Chondrocyte (in vitro differentiated cells): ENCODE measurements at regions not wholly inside any gene's neighbourhood (a gene's known extent, or its start where the extent isn't known, plus 50 kb on each side); places are given as distances from the start of the nearest gene placed in this dataset.

ENCODE experiments used
- DNase-seq: peaks from one replicate; pipeline ENCODE4 v3.0.0; 2021; ENCODE audit warnings: mixed read lengths, low spot score
- H3K27ac Mint-ChIP-seq: one replicate; pipeline ENCODE4 v1.8.0; 2021; ENCODE audit warnings: mild to moderate bottlenecking, moderate library complexity, mixed read lengths; ENCODE audit not compliant: unreplicated experiment
- H3K27me3 Mint-ChIP-seq: 2 replicates; pipeline ENCODE4 v1.8.0; 2021; ENCODE audit warnings: low read depth, mixed read lengths
- H3K36me3 Mint-ChIP-seq: 2 replicates; pipeline ENCODE4 v1.8.0; 2021; ENCODE audit warnings: low read depth, mixed read lengths
- H3K4me1 Mint-ChIP-seq: 2 replicates; pipeline ENCODE4 v1.8.0; 2021; ENCODE audit warnings: low read depth, mild to moderate bottlenecking, mixed read lengths
- H3K4me3 Mint-ChIP-seq: one replicate; pipeline ENCODE4 v1.8.0; 2021; ENCODE audit warnings: mild to moderate bottlenecking, moderate library complexity, mixed read lengths; ENCODE audit not compliant: unreplicated experiment
- H3K9me3 Mint-ChIP-seq: 2 replicates; pipeline ENCODE4 v1.8.0; 2021; ENCODE audit warnings: low read depth, mixed read lengths
- TF ChIP-seq, protein P1 (sequence below): fragments of 200-600 bp; sonication (generic); IDR thresholded peaks from 2 replicates; pipeline ENCODE4 v1.5.0; 2021; ENCODE audit warnings: antibody characterized with exemption, mild to moderate bottlenecking, moderate library complexity

DNA sequence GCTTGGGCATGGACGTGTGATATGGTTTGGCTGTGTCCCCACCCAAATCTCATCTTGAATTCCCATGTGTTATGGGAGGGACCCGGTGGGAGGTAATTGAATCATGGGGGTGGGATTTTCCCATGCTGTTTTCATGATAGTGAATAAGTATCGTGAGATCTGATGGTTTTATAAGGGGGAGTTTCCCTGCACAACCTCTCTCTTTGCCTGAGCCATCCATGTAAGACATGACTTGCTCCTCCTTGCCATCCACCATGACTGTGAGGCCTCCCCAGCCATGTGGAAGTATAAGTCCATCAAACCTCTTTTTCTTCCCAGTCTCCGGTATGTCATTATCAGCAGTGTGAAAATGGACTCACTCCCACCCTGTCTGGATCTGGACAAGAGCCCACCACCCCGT is 393.4 kb downstream of the SEC14L1 start:
- Mint-ChIP-seq H3K27ac (no peak overlapping the region), H3K4me3 (no peak overlapping the region), H3K4me1 (no peaks in the 10 kb centered on the region), H3K27me3 (peaks cover 18% of the 10 kb centered on the region), H3K9me3 (peaks cover 4% of the 10 kb centered on the region), H3K36me3 (peaks cover 3% of the 10 kb centered on the region)
- DNase-seq: no peak
- TF ChIP-seq, protein P1, sequence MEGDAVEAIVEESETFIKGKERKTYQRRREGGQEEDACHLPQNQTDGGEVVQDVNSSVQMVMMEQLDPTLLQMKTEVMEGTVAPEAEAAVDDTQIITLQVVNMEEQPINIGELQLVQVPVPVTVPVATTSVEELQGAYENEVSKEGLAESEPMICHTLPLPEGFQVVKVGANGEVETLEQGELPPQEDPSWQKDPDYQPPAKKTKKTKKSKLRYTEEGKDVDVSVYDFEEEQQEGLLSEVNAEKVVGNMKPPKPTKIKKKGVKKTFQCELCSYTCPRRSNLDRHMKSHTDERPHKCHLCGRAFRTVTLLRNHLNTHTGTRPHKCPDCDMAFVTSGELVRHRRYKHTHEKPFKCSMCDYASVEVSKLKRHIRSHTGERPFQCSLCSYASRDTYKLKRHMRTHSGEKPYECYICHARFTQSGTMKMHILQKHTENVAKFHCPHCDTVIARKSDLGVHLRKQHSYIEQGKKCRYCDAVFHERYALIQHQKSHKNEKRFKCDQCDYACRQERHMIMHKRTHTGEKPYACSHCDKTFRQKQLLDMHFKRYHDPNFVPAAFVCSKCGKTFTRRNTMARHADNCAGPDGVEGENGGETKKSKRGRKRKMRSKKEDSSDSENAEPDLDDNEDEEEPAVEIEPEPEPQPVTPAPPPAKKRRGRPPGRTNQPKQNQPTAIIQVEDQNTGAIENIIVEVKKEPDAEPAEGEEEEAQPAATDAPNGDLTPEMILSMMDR: no peak

DNA sequence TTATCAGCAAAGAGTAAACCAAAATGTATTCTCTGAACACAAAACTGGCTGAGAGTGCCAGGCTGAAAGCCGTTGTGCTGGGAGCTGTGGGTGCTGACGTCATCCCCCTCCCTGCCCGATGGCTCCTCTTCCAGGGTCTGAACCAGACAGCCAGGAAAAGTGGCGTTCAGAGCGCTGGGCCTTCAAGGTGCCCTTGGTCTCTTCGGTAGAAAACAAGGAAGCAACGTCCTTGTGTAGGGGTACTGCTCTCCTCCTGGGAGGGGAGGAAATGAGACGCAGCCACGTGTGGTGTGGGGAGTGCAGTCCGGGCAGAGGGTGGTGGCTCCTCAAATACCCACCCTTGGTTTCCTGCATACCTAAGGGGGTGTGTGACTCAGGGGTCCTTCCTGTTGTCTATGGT is 394.7 kb downstream of the SEC14L1 start:
- H3K4me3 Mint-ChIP-seq: no peak overlapping the region
- H3K27me3 Mint-ChIP-seq: peaks cover 27% of the 10 kb centered on the region
- TF ChIP-seq, protein P1: no peak
- DNase-seq: peak; percentile 41
- no peaks in the 10 kb centered on the region for H3K4me1 Mint-ChIP-seq
- peaks cover 4% of the 10 kb centered on the region for H3K9me3 Mint-ChIP-seq
- H3K36me3 Mint-ChIP-seq: peaks cover 3% of the 10 kb centered on the region
- H3K27ac Mint-ChIP-seq: no peak overlapping the region

DNA sequence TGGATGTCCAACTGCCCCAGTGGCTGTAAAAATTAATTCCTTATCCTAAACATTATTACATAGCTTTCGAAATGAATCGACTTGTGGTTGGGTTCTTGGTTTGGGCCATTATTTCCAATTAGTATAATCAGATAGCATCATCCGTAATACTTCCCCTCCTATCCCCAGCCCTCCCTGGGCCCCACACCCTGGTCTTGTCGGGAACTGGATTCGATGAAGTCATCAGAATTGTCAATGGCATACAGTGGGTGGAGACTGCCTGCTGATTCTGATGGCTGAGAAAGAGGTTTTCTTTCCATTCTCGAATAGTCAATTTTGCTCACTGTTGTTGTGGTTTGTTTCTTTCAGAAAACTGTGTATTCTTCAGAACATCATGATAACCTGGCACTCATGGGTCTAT is 395.1 kb downstream of the SEC14L1 start:
- no peak overlapping the region for H3K4me3 Mint-ChIP-seq

DNA sequence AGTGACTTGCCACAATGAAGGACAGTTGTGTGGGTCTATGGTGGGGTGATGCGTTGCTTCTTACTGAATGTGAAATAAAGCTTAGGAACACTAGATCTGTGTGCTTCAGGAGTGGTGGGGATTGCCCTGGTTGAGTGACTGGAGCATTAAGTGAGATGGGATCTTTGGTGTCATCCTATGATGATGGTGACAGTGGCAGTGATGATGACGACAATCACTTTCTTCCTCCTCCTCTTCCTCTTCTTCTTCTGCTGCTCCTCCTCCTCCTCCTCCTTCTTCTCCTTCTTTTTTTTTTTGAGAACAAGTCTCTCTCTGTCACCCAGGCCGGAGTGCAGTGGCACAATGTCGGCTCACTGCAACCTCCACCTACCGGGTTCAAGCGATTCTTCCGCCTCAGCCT is 396.8 kb downstream of the SEC14L1 start:
- TF ChIP-seq, protein P1: no peak
- peaks cover 6% of the 10 kb centered on the region for H3K4me1 Mint-ChIP-seq
- peaks cover 6% of the 10 kb centered on the region for H3K36me3 Mint-ChIP-seq

More for the DNA sequence above, 395.1 kb downstream of the SEC14L1 start:
- Mint-ChIP-seq H3K27ac (no peak overlapping the region), H3K36me3 (peaks cover 3% of the 10 kb centered on the region), H3K27me3 (peaks cover 31% of the 10 kb centered on the region), H3K4me1 (no peaks in the 10 kb centered on the region), H3K9me3 (peaks cover 4% of the 10 kb centered on the region)
- DNase-seq: no peak
- TF ChIP-seq, protein P1: no peak

DNA sequence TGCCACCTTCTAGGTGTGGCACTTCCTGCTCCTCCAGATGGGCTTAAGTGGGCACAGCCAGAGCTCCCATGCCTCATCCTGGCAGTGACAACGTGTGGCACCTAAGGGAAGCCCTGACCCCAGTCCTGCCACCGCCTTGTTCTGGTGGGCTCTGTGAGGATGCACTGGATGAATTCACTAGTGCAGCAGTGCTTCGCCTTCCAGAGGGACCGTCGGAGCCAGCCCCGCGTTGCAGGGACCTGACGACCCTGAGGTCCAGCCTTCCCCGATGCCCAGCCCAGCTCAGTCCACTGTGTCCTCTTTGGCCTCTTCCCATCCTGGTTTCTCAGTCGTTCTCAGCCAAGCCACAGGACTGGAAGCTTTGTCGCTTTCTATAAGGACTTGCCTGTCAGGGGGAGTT is 399.8 kb downstream of the SEC14L1 start:
- TF ChIP-seq, protein P1: no peak
- peaks cover 46% of the 10 kb centered on the region for H3K27me3 Mint-ChIP-seq
- no peak overlapping the region for H3K4me3 Mint-ChIP-seq
- peak; percentile 87 for DNase-seq
- no peak overlapping the region for H3K27ac Mint-ChIP-seq
- peaks cover under 1% of the 10 kb centered on the region for H3K9me3 Mint-ChIP-seq
- peaks cover 14% of the 10 kb centered on the region for H3K4me1 Mint-ChIP-seq
- H3K36me3 Mint-ChIP-seq: peaks cover 3% of the 10 kb centered on the region

More for the DNA sequence above, 396.8 kb downstream of the SEC14L1 start:
- DNase-seq: no peak
- Mint-ChIP-seq H3K9me3 (peaks cover 4% of the 10 kb centered on the region), H3K27me3 (peaks cover 38% of the 10 kb centered on the region), H3K27ac (no peak overlapping the region), H3K4me3 (no peak overlapping the region)
